Esophagus muscularis mucosa (tissue), 4 donors: ENCODE measurements at regions not wholly inside any gene's neighbourhood (a gene's known extent, or its start where the extent isn't known, plus 50 kb on each side); places are given as distances from the start of the nearest gene placed in this dataset.

Experiments
- DNase-seq: peaks from one replicate; pipeline ENCODE4 v3.0.0-alpha.2; 2017; ENCODE audit errors: extremely low spot score
- H3K27ac ChIP-seq, 4 donors: fragments of 200-600 bp; sonication (generic); replicated peaks in 1 of 4; 1 replicate in 3 of 4; 2 replicates in 1 of 4; pipeline ENCODE4 v1.5.1; 2016 to 2019; ENCODE audit warnings: mild to moderate bottlenecking in 1 of 4
- H3K27me3 ChIP-seq, 4 donors: fragments of 200-600 bp; sonication (generic); one replicate each; pipeline versions ENCODE4 v1.5.1 to v1.6.0; 2016 to 2019
- H3K36me3 ChIP-seq, 4 donors: fragments of 200-600 bp; sonication (generic); one replicate each; pipeline ENCODE4 v1.5.1; 2016 to 2019
- H3K4me1 ChIP-seq, 4 donors: fragments of 200-600 bp; sonication (generic); one replicate each; pipeline ENCODE4 v1.5.1; 2016 to 2019
- H3K4me3 ChIP-seq, 4 donors: fragments of 200-600 bp; sonication (generic); 1 replicate in 2 of 4; 2 replicates in 2 of 4; pipeline ENCODE4 v1.5.1; 2016 to 2019; ENCODE audit warnings: mild to moderate bottlenecking in 4 of 4, moderate library complexity in 1 of 4
- H3K9me3 ChIP-seq, 4 donors: fragments of 200-600 bp; sonication (generic); 1 replicate in 3 of 4; 2 replicates in 1 of 4; pipeline ENCODE4 v1.5.1; 2016 to 2019
- EP300 ChIP-seq: sonication (generic); formaldehyde crosslinking; IDR thresholded peaks from one replicate; pipeline ENCODE4 v1.6.1; 2017; ENCODE audit warnings: antibody characterized with exemption
- POLR2A ChIP-seq: fragments of 450-650 bp; IDR thresholded peaks from one replicate; pipeline ENCODE4 v1.6.1; 2017; ENCODE audit warnings: antibody characterized with exemption, moderate library complexity, mild to moderate bottlenecking, low read depth
- POLR2AphosphoS5 ChIP-seq, 2 donors: sonication (generic); formaldehyde crosslinking; IDR thresholded peaks; one replicate each; pipeline ENCODE4 v1.6.1; 2017; ENCODE audit warnings: antibody characterized with exemption in 2 of 2
- WGBS: methylation state at CpG from one replicate; pipeline ENCODE4 v1.1.5; 2018; 5-methylcytosine and 5-hydroxymethylcytosine counted together
- intact Hi-C: fragments of 100-400 bp; cut with DNase I; formaldehyde crosslinking; loops from one replicate; pipeline ENCODE4 v1.15.1; 2023
- TF ChIP-seq, protein P1 (sequence below), 3 experiments: fragments of 200-600 bp in 2 of 3; fragments of 450-650 bp in 1 of 3; sonication (generic) in 2 of 3; IDR thresholded peaks; one replicate each; pipeline ENCODE4 v1.5.1; 2017 to 2019; ENCODE audit warnings: antibody characterized with exemption in 3 of 3, mild to moderate bottlenecking in 2 of 3, moderate library complexity in 1 of 3

DNA sequence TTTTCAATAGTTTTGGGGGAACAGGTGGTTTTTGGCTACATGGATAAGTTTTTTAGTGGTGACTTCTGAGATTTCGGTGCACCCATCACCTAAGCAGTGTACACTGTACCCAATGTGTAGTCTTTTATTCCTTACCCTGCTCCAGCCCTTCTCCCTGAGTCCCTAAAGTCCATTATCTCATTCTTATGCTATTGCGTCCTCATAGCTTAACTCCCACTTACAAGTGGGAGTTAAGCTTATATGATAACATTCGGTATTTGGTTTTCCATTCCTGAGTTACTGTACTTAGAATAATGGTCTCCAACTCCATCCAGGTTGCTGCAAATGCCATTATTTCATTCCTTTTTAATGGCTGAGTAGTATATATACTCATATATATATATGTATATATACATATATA lies 90.9 kb upstream of the ACSL3 start:
- WGBS, result 95% methylated on average over 3 of the region's 3 CpGs
- H3K36me3 ChIP-seq, result no peaks in the 10 kb centered on the region
- no peak overlapping the region for H3K4me3 ChIP-seq
- H3K4me1 ChIP-seq, result no peaks in the 10 kb centered on the region
- no peak for DNase-seq
- H3K27ac ChIP-seq, result no peak overlapping the region
- no peaks in the 10 kb centered on the region for H3K9me3 ChIP-seq
- intact Hi-C loops, result no loop called here
- TF ChIP-seq POLR2AphosphoS5 (IDR thresholded peaks at IDR 0.05) (no peak), EP300 (no peak), POLR2A (no peak)
- TF ChIP-seq, protein P1, sequence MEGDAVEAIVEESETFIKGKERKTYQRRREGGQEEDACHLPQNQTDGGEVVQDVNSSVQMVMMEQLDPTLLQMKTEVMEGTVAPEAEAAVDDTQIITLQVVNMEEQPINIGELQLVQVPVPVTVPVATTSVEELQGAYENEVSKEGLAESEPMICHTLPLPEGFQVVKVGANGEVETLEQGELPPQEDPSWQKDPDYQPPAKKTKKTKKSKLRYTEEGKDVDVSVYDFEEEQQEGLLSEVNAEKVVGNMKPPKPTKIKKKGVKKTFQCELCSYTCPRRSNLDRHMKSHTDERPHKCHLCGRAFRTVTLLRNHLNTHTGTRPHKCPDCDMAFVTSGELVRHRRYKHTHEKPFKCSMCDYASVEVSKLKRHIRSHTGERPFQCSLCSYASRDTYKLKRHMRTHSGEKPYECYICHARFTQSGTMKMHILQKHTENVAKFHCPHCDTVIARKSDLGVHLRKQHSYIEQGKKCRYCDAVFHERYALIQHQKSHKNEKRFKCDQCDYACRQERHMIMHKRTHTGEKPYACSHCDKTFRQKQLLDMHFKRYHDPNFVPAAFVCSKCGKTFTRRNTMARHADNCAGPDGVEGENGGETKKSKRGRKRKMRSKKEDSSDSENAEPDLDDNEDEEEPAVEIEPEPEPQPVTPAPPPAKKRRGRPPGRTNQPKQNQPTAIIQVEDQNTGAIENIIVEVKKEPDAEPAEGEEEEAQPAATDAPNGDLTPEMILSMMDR (IDR thresholded peaks at IDR 0.05), result no peak
- no peaks in the 10 kb centered on the region for H3K27me3 ChIP-seq

DNA sequence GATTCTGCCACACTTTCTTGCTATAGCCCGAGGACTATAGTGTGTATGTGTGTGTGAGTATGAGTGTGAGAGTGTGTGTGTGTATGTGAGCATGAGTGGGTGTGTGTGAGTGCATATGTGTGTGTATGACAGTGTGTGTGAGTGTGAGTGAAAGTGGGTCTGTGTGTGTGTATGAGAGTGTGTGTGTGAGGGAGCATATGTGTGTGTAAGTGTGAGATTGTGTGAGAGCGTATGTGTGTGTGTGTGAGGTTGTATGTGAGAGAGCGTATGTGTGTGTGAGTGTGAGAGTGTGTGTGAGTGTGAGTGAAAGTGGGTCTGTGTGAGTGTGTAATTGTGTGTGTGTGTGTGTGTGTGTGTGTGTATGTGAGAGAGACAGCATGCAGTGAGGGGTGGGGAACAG lies 89.0 kb upstream of the ACSL3 start:
- no peaks in the 10 kb centered on the region for H3K9me3 ChIP-seq
- TF ChIP-seq, protein P1 (IDR thresholded peaks at IDR 0.05), result no peak
- TF ChIP-seq EP300 (no peak), POLR2AphosphoS5 (IDR thresholded peaks at IDR 0.05) (no peak), POLR2A (no peak)
- H3K4me1 ChIP-seq, result no peaks in the 10 kb centered on the region
- no peak overlapping the region for H3K27ac ChIP-seq
- no peak overlapping the region for H3K4me3 ChIP-seq
- no peaks in the 10 kb centered on the region for H3K36me3 ChIP-seq
- intact Hi-C loops, result no loop called here
- DNase-seq, result no peak
- WGBS, result 85% methylated on average over 3 of the region's 3 CpGs
- H3K27me3 ChIP-seq, result no peaks in the 10 kb centered on the region

DNA sequence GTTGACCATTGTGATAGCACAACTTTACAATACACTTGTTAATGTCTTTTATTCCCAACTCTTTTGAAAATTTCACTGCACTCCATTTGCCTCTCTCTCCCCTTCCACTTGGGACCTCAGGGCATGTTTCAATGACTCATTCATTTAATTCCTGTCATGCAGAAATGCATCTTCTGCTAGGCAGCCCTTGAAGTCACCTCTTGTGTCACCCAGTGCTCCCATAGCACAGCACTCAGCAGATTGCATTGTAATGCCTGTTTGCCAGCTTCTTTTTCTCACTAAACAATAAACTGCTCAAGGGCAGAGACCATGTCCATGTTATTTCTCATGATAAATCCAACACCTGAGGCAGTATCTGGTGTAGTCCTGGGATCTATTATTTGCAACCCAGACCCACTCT lies 85.9 kb upstream of the ACSL3 start:
- no peak for DNase-seq
- Histone ChIP-seq H3K4me1 (no peaks in the 10 kb centered on the region), H3K4me3 (no peak overlapping the region), H3K36me3 (no peaks in the 10 kb centered on the region), H3K9me3 (no peaks in the 10 kb centered on the region), H3K27ac (no peak overlapping the region), H3K27me3 (no peaks in the 10 kb centered on the region)
- intact Hi-C loops, result no loop called here
- TF ChIP-seq POLR2AphosphoS5 (IDR thresholded peaks at IDR 0.05) (no peak), POLR2A (no peak), EP300 (no peak)

DNA sequence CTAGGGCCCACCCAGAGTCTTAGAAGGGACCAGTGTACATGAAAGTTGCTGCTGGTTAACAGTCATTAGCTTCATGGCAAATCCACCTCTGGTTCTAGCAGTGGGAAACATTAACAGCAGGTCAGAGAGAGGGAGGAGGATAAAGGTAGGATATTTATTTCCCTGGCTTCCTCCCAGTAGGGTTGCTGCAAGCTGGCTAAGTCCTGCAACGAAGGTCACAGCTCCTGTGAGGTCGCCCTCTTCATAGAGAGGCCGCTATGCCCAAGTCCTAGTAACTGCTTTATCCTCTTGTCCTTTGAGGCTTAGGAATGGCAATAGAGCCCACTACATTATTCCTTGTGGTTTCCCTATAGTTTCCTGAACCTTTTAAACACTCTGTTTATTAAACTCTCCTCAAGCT lies 84.0 kb upstream of the ACSL3 start:
- Histone ChIP-seq H3K27me3 (no peaks in the 10 kb centered on the region), H3K4me3 (no peak overlapping the region), H3K36me3 (no peaks in the 10 kb centered on the region), H3K27ac (no peak overlapping the region), H3K4me1 (no peaks in the 10 kb centered on the region), H3K9me3 (no peaks in the 10 kb centered on the region)
- intact Hi-C loops, result no loop called here
- no peak for DNase-seq
- no peak for TF ChIP-seq POLR2A
- TF ChIP-seq, protein P1 (IDR thresholded peaks at IDR 0.05), result no peak
- TF ChIP-seq EP300, result no peak
- no peak for TF ChIP-seq POLR2AphosphoS5 (IDR thresholded peaks at IDR 0.05)
- WGBS, result 79% methylated on average over 3 of the region's 3 CpGs

DNA sequence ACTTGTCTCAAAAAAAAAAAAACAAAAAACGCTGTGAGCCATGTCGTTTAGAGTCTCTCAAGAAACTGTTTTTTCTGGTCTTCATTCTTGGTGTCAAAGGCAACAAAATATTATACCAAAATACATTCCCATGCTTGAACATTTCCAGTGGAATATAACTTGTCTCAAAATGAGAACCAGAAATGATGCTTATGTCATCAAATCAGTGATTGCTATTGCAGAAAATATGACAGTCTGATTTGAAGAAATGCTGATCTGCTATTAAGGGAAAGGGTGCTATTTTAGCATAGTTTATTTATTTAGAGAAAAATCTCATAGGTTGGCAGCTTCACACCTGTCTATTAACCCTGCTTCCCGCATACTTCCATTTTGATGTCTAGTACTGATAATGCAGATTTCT lies 82.4 kb upstream of the ACSL3 start:
- intact Hi-C loops, result no loop called here
- no peak for DNase-seq
- Histone ChIP-seq H3K9me3 (no peaks in the 10 kb centered on the region), H3K27ac (no peak overlapping the region), H3K27me3 (no peaks in the 10 kb centered on the region), H3K36me3 (no peaks in the 10 kb centered on the region), H3K4me3 (no peak overlapping the region), H3K4me1 (no peaks in the 10 kb centered on the region)
- 69% methylated on average over 3 of the region's 3 CpGs for WGBS
- TF ChIP-seq EP300 (no peak), POLR2A (no peak), POLR2AphosphoS5 (IDR thresholded peaks at IDR 0.05) (no peak)
- TF ChIP-seq, protein P1 (IDR thresholded peaks at IDR 0.05), result no peak
